ENCODE measurements at regions not wholly inside any gene's neighbourhood (a gene's known extent, or its start where the extent isn't known, plus 50 kb on each side); places are given as distances from the start of the nearest gene placed in this dataset.

DNA sequence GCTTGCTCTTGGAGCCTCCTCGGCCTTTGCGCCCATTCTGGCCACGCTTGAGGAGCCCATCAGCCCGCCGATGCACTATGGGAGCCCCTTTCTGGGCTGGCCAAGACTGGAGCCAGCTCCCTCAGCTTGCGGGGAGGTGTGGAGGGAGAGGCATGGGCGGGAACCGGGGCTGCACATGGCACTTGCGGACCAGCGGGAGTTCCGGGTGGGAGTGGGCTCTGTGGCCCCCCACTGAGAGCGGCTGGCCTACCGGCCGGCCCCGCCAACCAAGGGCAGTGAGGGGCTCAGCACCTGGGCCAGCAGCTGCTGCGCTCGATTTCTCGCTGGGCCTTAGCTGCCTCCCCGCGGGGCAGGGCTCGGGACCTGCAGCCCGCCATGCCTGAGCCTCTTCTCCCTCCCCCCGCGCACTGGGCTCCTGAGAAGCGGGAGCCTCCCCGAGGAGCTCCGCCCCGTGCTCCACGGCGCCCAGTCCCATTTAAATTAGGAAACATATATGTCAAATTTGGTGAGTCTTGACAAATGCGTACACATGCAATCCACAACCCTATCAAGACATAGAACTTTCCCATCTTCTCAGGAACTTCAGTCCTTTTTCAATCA, 97.6 kb upstream of the CNTN3 start:
- TF ChIP-seq EP300 (IDR thresholded peaks at IDR 0.05) (no peak), POLR2AphosphoS5 (IDR thresholded peaks at IDR 0.05) (no peak), POLR2A (IDR thresholded peaks at IDR 0.05) (no peak)
- TF ChIP-seq, protein P1, sequence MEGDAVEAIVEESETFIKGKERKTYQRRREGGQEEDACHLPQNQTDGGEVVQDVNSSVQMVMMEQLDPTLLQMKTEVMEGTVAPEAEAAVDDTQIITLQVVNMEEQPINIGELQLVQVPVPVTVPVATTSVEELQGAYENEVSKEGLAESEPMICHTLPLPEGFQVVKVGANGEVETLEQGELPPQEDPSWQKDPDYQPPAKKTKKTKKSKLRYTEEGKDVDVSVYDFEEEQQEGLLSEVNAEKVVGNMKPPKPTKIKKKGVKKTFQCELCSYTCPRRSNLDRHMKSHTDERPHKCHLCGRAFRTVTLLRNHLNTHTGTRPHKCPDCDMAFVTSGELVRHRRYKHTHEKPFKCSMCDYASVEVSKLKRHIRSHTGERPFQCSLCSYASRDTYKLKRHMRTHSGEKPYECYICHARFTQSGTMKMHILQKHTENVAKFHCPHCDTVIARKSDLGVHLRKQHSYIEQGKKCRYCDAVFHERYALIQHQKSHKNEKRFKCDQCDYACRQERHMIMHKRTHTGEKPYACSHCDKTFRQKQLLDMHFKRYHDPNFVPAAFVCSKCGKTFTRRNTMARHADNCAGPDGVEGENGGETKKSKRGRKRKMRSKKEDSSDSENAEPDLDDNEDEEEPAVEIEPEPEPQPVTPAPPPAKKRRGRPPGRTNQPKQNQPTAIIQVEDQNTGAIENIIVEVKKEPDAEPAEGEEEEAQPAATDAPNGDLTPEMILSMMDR (IDR thresholded peaks at IDR 0.05): no peak
- no peak for DNase-seq (ENCODE audit: low spot score in 2 of 2)
- WGBS: 96% methylated on average over 21 of the region's 31 CpGs

DNA sequence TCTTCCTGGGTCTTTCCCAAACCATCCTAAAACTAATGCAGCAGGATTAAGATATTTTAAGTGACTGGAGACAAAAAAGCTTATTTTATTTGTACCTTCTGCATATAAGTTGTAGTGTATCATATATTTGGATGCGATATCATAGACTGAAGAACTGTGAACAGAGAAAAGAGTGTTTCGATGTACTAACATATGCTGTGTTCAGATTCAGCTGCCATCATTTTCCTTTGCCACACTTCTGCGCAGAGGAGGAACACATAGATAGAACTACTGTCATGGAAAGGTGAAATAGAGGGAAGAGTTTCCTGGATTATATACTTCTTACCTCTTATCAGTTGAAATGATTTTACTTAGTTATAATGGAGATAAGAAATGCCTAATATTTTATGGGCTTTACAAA, 95.5 kb upstream of the CNTN3 start:
- Histone ChIP-seq H3K4me3 (no peak overlapping the region), H3K9me3 (peaks cover 7% of the 10 kb centered on the region), H3K4me1 (no peaks in the 10 kb centered on the region), H3K27ac (no peak overlapping the region), H3K36me3 (no peaks in the 10 kb centered on the region), H3K27me3 (no peaks in the 10 kb centered on the region)
- no peak for TF ChIP-seq POLR2AphosphoS5 (IDR thresholded peaks at IDR 0.05)
- TF ChIP-seq, protein P1 (IDR thresholded peaks at IDR 0.05): no peak
- no peak for TF ChIP-seq POLR2A (IDR thresholded peaks at IDR 0.05)
- no peak for TF ChIP-seq EP300 (IDR thresholded peaks at IDR 0.05)
- WGBS: 94% methylated on average over 3 of the region's 3 CpGs
- DNase-seq (ENCODE audit: low spot score in 2 of 2): no peak

More for the DNA sequence above, 97.6 kb upstream of the CNTN3 start:
- peaks cover 7% of the 10 kb centered on the region for H3K9me3 ChIP-seq
- H3K27ac ChIP-seq: no peak overlapping the region
- no peaks in the 10 kb centered on the region for H3K27me3 ChIP-seq
- H3K4me1 ChIP-seq: no peaks in the 10 kb centered on the region
- no peak overlapping the region for H3K4me3 ChIP-seq
- no peaks in the 10 kb centered on the region for H3K36me3 ChIP-seq

DNA sequence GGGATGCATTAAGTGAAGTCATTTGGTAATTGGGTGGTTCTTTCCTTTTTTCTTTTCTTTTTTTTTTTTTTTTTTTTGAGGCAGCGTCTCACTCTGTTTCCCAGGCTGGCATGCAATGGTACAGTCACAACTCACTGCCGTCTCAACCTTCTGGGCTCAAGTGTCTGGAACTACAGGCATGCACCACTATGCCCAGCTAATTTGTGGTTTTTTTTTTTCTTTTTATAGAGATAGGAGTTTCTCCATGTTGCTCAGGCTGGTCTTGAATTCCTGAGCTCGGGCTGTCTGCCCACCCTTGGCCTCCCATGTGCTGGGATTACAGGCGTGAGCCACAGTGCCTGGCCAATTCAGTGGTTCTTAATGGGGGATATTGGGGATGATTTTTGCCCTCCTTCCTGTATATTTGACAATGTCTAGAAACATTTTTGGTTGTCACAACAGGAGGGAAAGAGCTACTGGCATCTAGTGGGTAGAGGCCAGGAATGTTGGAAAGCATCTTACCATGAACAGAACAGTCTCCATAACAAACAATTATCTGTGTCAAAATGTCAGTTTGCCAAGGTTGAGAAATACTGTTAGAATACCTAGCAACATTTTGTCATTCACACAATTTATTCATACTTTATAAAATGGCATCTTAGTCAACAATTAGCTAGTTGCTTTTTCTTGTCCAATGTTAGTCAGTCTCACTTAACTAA, 79.4 kb upstream of the CNTN3 start:
- 52% methylated on average over 4 of the region's 4 CpGs for WGBS
- H3K4me1 ChIP-seq: no peaks in the 10 kb centered on the region

DNA sequence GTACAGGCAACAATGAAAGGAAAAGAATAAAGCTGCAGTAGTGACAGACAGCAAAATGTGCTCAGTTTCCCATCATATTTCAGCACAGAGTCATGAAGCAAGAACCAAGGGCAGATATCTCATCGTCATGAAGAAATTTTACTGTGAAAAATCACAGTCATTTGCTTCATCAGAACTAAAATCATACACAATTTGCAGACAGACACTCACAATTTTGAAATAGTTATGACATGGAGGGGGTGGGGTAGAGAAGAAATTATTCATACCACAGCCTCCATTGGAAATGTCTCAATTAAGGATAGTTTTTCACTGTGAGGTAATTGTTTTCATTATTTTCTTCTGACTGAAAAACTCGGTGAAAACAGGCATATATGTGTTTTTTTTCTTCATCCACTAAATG, 78.8 kb upstream of the CNTN3 start:
- TF ChIP-seq EP300 (IDR thresholded peaks at IDR 0.05) (no peak), POLR2AphosphoS5 (IDR thresholded peaks at IDR 0.05) (no peak), POLR2A (IDR thresholded peaks at IDR 0.05) (no peak)
- TF ChIP-seq, protein P1 (IDR thresholded peaks at IDR 0.05): no peak
- H3K4me1 ChIP-seq: no peaks in the 10 kb centered on the region
- no peaks in the 10 kb centered on the region for H3K27me3 ChIP-seq
- H3K4me3 ChIP-seq: no peak overlapping the region
- DNase-seq (ENCODE audit: low spot score in 2 of 2): no peak
- H3K36me3 ChIP-seq: no peaks in the 10 kb centered on the region
- H3K9me3 ChIP-seq: no peaks in the 10 kb centered on the region
- 48% methylated on average over 2 of the region's 2 CpGs for WGBS
- H3K27ac ChIP-seq: no peak overlapping the region

More for the DNA sequence above, 79.4 kb upstream of the CNTN3 start:
- Histone ChIP-seq H3K27ac (no peak overlapping the region), H3K9me3 (no peaks in the 10 kb centered on the region), H3K27me3 (no peaks in the 10 kb centered on the region), H3K4me3 (no peak overlapping the region), H3K36me3 (no peaks in the 10 kb centered on the region)
- no peak for DNase-seq (ENCODE audit: low spot score in 2 of 2)
- TF ChIP-seq EP300 (IDR thresholded peaks at IDR 0.05) (no peak), POLR2AphosphoS5 (IDR thresholded peaks at IDR 0.05) (no peak), POLR2A (IDR thresholded peaks at IDR 0.05) (no peak)
- TF ChIP-seq, protein P1 (IDR thresholded peaks at IDR 0.05): no peak

DNA sequence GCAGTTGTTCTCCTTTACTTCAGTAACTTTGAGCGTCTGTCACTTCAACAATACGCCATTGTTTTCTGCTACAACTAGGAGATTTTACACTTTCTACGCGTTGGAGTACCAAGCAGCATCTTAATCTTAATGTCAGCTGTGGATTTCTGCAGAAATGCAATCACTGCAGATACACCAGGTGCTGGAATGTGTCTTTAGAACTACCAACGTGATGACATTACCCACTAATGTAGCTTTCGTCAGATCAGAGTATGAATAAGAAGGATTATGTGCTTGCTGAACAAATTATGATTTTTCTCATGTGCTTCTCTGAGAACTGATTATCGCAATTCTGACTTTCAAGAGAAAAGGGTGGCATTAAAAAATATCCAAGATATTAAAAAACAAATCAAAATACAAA, 77.5 kb upstream of the CNTN3 start:
- no peak overlapping the region for H3K4me3 ChIP-seq
- TF ChIP-seq POLR2AphosphoS5 (IDR thresholded peaks at IDR 0.05): no peak
- H3K27me3 ChIP-seq: no peaks in the 10 kb centered on the region
- no peaks in the 10 kb centered on the region for H3K36me3 ChIP-seq
- H3K4me1 ChIP-seq: no peaks in the 10 kb centered on the region
- 74% methylated on average over 7 of the region's 7 CpGs for WGBS
- H3K9me3 ChIP-seq: no peaks in the 10 kb centered on the region
- no peak for DNase-seq (ENCODE audit: low spot score in 2 of 2)
- no peak overlapping the region for H3K27ac ChIP-seq
